Right lobe of liver (tissue), 6 donors: ENCODE measurements at regions not wholly inside any gene's neighbourhood (a gene's known extent, or its start where the extent isn't known, plus 50 kb on each side); places are given as distances from the start of the nearest gene placed in this dataset.

ENCODE experiments used
- ATAC-seq, 4 donors: fragments of 200-7000 bp; cut with Tn5 transposase; one replicate each; pipeline ENCODE4 v1.9.1; 2020; ENCODE audit warnings: mild to moderate bottlenecking in 4 of 4, moderate library complexity in 4 of 4
- DNase-seq, 3 donors: peaks; one replicate each; pipeline ENCODE4 v3.0.0-alpha.2; 2020
- H3K27ac ChIP-seq, 3 donors: fragments of 200-600 bp; one replicate each; pipeline ENCODE4 v1.8.0; 2022
- H3K27me3 ChIP-seq, 2 donors: fragments of 200-600 bp; one replicate each; pipeline ENCODE4 v1.8.0; 2022
- H3K36me3 ChIP-seq, 4 donors: fragments of 200-600 bp; sonication (generic) in 1 of 4; one replicate each; pipeline versions ENCODE4 v1.5.1 to v1.8.0; 2017 to 2022; ENCODE audit warnings: control low read depth in 1 of 4
- H3K4me1 ChIP-seq, 4 donors: fragments of 200-600 bp; sonication (generic) in 1 of 4; one replicate each; pipeline versions ENCODE4 v1.5.1 to v1.8.0; 2017 to 2022; ENCODE audit warnings: control low read depth in 1 of 4
- H3K4me3 ChIP-seq, 3 donors: fragments of 200-600 bp; one replicate each; pipeline ENCODE4 v1.8.0; 2022
- H3K9me3 ChIP-seq, 4 donors: fragments of 200-600 bp; sonication (generic) in 1 of 4; one replicate each; pipeline versions ENCODE4 v1.5.1 to v1.8.0; 2017 to 2022; ENCODE audit warnings: control low read depth in 1 of 4
- POLR2A ChIP-seq: fragments of 450-650 bp; IDR thresholded peaks from one replicate; pipeline ENCODE4 v1.6.1; 2017; ENCODE audit warnings: antibody characterized with exemption, mild to moderate bottlenecking
- WGBS: methylation state at CpG from one replicate; pipeline ENCODE4 v1.1.6; 2018; ENCODE audit warnings: low coverage, low lambda C conversion rate; ENCODE audit not compliant: insufficient coverage; ENCODE audit errors: missing lambda C conversion rate; 5-methylcytosine and 5-hydroxymethylcytosine counted together
- intact Hi-C, 2 donors: fragments of 100-400 bp; cut with DNase I; formaldehyde crosslinking; loops; one replicate each; pipeline versions ENCODE4 v1.11.2 to v1.14.1; 2022
- TF ChIP-seq, protein P1 (sequence below), 4 donors: fragments of 200-600 bp in 3 of 4; fragments of 450-650 bp in 1 of 4; IDR thresholded peaks; one replicate each; pipeline versions ENCODE4 v1.5.1 to v1.8.0; 2016 to 2022; ENCODE audit warnings: antibody characterized with exemption in 4 of 4, mild to moderate bottlenecking in 2 of 4
- donor health status: DM: no; HTN: yes; CAD: no.
- donor health status: DM: no; HTN: no; CAD: no.
- donor health status: DM: no; HTN: no; CAD: no.
- donor health status: DM: no; HTN: yes; CAD: no.
- donor health status: DM: no; HTN: yes; CAD: no.

DNA sequence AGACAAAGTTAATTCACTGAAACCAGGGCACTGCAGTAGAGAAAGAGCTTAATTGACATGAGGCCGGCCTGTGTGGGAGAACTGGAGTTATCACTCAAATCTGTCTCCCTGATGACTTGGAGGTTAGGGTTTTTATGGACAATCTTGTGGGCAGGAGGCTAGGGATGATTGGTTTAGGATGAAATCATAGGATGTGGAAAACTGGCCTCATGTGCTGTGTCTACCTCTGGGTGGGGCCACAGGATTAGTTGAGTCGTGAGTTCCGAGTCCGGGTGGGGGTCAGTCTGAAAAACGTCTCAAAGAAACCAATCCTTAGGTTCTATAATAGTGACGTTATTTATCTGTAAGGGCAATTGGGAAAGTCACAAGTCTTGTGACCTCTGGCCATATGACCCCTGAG, 68.1 kb downstream of the UCHL1 start:
- DNase-seq (no peak), ATAC-seq (no peak)
- Histone ChIP-seq H3K27me3 (no peaks in the 10 kb centered on the region), H3K4me3 (no peak overlapping the region), H3K27ac (no peak overlapping the region), H3K36me3 (no peaks in the 10 kb centered on the region), H3K9me3 (no peaks in the 10 kb centered on the region), H3K4me1 (peaks cover 0 to 6% (median 0%) of the 10 kb centered on the region in 4 donors)
- intact Hi-C loops: no loop called here
- 74% methylated on average over 6 of the region's 6 CpGs for WGBS
- TF ChIP-seq, protein P1, sequence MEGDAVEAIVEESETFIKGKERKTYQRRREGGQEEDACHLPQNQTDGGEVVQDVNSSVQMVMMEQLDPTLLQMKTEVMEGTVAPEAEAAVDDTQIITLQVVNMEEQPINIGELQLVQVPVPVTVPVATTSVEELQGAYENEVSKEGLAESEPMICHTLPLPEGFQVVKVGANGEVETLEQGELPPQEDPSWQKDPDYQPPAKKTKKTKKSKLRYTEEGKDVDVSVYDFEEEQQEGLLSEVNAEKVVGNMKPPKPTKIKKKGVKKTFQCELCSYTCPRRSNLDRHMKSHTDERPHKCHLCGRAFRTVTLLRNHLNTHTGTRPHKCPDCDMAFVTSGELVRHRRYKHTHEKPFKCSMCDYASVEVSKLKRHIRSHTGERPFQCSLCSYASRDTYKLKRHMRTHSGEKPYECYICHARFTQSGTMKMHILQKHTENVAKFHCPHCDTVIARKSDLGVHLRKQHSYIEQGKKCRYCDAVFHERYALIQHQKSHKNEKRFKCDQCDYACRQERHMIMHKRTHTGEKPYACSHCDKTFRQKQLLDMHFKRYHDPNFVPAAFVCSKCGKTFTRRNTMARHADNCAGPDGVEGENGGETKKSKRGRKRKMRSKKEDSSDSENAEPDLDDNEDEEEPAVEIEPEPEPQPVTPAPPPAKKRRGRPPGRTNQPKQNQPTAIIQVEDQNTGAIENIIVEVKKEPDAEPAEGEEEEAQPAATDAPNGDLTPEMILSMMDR (IDR thresholded peaks at IDR 0.05): no peak
- no peak for TF ChIP-seq POLR2A

DNA sequence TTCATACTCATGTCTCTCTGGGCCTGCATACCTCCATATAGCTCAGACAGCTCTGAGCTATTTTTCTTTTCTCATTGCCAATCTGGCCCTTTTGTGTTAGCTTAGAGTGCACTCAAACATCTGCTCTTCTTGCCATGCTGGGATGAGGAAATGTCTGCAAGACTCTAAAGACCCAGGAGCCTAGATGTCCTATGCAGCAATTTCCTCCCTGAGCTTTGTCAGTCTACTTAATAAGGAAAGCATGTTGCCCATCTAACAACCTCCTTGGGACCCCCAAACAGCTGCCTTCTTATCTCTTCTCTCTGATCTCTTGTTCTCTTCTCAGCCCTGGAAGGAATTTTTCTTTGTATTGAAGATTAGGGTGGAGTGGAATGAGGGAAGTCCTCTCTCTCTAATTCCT, 69.2 kb downstream of the UCHL1 start:
- no peaks in the 10 kb centered on the region for H3K36me3 ChIP-seq
- intact Hi-C loops: no loop called here
- H3K4me1 ChIP-seq: no peaks in the 10 kb centered on the region
- no peak overlapping the region for H3K27ac ChIP-seq
- no peak for DNase-seq
- TF ChIP-seq, protein P1 (IDR thresholded peaks at IDR 0.05): no peak
- TF ChIP-seq POLR2A: no peak
- H3K4me3 ChIP-seq: no peak overlapping the region
- no peaks in the 10 kb centered on the region for H3K9me3 ChIP-seq
- ATAC-seq: no peak
- no peaks in the 10 kb centered on the region for H3K27me3 ChIP-seq

DNA sequence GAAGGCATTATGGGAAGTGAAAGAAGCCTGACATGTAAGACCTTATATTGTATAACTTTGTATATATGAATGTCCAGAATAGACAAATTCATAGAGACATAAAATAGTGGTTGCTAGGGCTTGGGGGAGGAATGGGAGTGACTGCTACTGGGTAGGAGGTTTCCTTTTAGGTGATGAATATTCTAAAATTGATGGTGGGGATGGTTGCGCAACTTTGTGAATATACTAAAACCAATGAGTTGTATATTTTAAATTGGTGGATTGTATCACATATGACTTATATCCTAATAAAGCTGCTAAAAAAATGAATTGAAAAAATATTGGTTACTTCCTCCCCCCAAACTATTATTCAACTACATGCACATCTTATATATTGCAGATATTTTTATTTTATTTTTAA, 70.0 kb downstream of the UCHL1 start:
- ATAC-seq (no peak), DNase-seq (no peak)
- 93% methylated on average over 1 of the region's 1 CpG for WGBS
- H3K36me3 ChIP-seq: no peaks in the 10 kb centered on the region
- no peaks in the 10 kb centered on the region for H3K27me3 ChIP-seq
- H3K4me3 ChIP-seq: no peak overlapping the region
- no peaks in the 10 kb centered on the region for H3K4me1 ChIP-seq
- TF ChIP-seq, protein P1 (IDR thresholded peaks at IDR 0.05): no peak
- no peak for TF ChIP-seq POLR2A
- no peak overlapping the region for H3K27ac ChIP-seq
- H3K9me3 ChIP-seq: no peaks in the 10 kb centered on the region
- intact Hi-C loops: no loop called here

DNA sequence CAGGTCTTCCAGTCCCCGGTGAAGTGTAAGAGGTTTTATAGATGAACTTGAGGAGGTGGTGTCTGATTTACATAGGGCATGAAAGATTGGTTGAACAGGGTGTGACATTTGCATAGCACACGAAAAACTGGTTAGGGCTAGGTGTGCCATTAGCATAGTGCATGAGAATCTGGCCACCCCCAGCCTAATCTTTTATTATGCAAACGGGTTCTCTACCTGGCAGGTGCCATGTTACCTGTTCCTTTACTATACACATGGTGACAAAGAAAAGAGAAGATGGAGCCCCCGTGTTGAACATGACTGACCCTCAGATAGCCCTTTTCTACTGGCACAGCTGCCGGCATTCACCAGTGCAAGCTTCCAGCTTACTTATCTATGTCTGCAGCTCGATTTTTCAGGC, 71.0 kb downstream of the UCHL1 start:
- H3K9me3 ChIP-seq: no peaks in the 10 kb centered on the region
- DNase-seq (no peak), ATAC-seq (no peak)
- H3K4me1 ChIP-seq: no peaks in the 10 kb centered on the region
- H3K4me3 ChIP-seq: no peak overlapping the region
- no peaks in the 10 kb centered on the region for H3K27me3 ChIP-seq
- 54% methylated on average over 4 of the region's 6 CpGs for WGBS
- intact Hi-C loops: no loop called here
- no peaks in the 10 kb centered on the region for H3K36me3 ChIP-seq
- no peak overlapping the region for H3K27ac ChIP-seq
- no peak for TF ChIP-seq POLR2A
- TF ChIP-seq, protein P1 (IDR thresholded peaks at IDR 0.05): no peak

DNA sequence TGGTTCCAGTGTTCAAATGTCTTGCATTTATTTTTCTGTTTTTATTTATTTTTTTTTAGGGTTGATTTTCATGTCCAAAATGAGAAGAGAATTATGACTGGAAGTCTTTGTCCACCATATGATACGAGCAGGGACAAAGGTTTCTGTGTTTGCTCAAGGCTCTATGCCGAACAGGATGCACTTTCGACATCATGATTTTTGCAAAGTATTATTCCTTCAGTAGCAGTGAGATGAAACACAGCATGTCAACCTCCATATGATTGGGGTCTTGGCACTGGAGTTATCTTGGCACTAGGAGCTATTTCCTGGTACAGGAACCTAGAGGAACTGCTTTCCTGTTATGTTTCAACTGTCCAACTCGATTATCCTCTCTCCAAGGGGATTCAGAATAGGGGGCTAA, 72.6 kb downstream of the UCHL1 start:
- no peak for DNase-seq
- TF ChIP-seq, protein P1 (IDR thresholded peaks at IDR 0.05): no peak
- no peak for TF ChIP-seq POLR2A

More for the DNA sequence above, 72.6 kb downstream of the UCHL1 start:
- H3K4me3 ChIP-seq: no peak overlapping the region
- peak in 2 of 4 donors; percentile 51 to 53 for ATAC-seq
- no peaks in the 10 kb centered on the region for H3K36me3 ChIP-seq
- intact Hi-C loops: no loop called here
- H3K27ac ChIP-seq: no peak overlapping the region
- H3K4me1 ChIP-seq: no peaks in the 10 kb centered on the region
- WGBS: 67% methylated on average over 4 of the region's 4 CpGs
- no peaks in the 10 kb centered on the region for H3K27me3 ChIP-seq
- H3K9me3 ChIP-seq: no peaks in the 10 kb centered on the region
